Neural progenitor cell (in vitro differentiated cells): ENCODE measurements at regions not wholly inside any gene's neighbourhood (a gene's known extent, or its start where the extent isn't known, plus 50 kb on each side); places are given as distances from the start of the nearest gene placed in this dataset.

Source experiments
- CTCF ChIP-seq: fragments of 200-600 bp; sonication (generic); IDR thresholded peaks from 2 replicates; pipeline ENCODE4 v1.5.1; 2017; ENCODE audit warnings: antibody characterized with exemption, mild to moderate bottlenecking
- EZH2 ChIP-seq: fragments of 200-600 bp; sonication (generic); IDR thresholded peaks from 2 replicates; pipeline ENCODE4 v1.6.1; 2017; ENCODE audit warnings: antibody characterized with exemption, mild to moderate bottlenecking, moderate library complexity
- EZH2phosphoT487 ChIP-seq: fragments of 200-600 bp; sonication (generic); IDR thresholded peaks from 2 replicates; pipeline ENCODE4 v1.6.1; 2017; ENCODE audit warnings: antibody characterized with exemption

DNA sequence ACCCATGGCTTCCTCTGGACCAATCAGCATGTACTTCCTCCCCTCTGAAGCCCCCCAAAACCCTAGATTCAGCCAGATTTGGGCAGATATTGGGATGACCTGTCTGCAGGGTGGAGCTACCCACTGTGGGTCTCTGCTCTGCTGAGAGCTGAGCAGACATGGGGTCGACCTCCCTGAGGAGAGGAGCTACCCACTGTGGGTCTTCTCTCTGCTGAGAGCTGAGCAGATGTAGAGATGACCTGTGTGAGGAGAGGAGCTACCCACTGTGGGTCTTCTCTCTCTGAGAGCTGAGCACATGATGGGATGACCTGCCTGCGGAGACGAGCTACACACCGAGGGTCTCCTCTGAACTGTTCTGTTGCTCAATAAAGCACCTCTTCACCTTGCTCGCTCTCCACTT lies 89.6 kb downstream of the CAVIN4 start:
- no peak for TF ChIP-seq EZH2
- TF ChIP-seq CTCF = no peak
- TF ChIP-seq EZH2phosphoT487 = no peak
